GM21360 (cell line): ENCODE measurements at regions not wholly inside any gene's neighbourhood (a gene's known extent, or its start where the extent isn't known, plus 50 kb on each side); places are given as distances from the start of the nearest gene placed in this dataset.

Experiments used
- ATAC-seq: cut with Tn5 transposase; IDR thresholded peaks from one replicate; pipeline ENCODE4 v1.9.1; 2021; ENCODE audit warnings: mild to moderate bottlenecking, moderate library complexity; ENCODE audit not compliant: unreplicated experiment

DNA sequence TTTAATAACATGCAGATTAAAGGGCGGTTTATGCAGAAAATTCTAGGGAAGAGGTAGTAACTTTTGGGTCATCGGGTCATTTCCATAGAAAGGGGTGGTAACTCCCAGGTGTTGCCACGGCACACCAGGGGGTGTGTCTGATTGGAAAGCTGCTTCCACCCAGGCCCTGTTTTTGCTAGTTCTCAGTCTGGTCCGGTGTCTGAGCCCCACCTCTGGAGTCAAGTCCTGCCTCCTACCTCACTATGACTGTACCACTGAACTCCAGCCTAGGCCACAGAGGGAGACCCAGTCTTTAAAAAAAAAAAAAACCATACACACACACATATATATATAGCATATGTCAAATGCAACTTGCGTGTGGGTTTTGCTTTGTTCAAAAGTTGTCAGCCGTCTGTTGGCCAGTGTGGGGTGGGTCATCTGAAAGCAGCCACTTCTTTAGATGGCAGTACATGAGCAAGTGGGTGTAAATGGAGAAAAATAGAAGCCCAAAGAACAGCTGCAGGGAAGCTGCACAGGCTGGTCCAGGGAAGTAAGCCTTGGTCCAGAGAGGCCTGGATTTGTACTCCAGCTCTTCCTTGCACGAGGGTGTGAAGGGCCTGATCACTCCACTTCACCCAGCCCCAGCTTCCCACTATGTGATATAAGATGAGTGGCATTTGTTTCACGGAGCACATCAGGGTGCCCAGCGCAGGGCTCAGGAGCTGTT is 110.7 kb upstream of the SPRY4 start:
- no peak for ATAC-seq

- ATAC-seq = no peak
These were observed 109.4 kb upstream of the SPRY4 start for GRCh38 chr5:142434322-142434612.

DNA sequence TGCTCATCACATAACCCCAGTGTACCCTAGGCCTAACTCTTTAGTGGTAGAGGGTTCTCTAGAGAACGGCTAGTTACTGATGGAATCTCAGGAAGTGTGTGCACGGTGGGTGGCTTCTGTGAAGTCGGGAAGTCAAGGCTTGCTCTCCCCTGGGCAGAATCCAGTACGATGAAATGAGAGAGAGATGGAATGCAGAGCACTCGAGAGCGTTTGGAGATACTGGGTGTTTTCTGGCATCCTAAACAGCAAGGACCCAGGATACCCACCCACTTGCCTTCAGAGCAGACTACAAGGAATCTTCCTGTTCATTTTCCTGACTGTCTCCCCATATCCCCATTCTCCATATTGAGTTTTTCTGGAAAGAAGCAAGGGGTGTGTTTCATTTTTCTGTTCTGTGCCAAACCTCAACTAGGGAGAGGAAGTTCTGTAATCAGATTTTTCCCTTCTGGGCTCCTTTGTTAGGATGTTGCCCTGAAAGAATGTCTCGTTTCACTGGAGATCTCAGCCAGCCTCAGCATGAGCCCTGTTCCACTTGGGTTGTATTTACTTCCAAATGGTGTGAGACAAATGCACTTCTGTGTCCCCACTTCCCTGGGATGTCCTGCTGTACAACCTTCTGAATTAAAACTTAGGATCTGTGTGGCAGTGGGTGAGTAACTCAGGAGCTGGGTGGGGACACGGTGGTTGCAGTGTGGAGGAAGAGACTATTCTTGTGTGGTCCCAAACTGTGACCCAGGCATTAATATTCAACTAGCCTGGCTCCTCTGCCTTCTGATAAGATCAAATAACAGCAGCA is 108.9 kb upstream of the SPRY4 start:
- no peak for ATAC-seq

DNA sequence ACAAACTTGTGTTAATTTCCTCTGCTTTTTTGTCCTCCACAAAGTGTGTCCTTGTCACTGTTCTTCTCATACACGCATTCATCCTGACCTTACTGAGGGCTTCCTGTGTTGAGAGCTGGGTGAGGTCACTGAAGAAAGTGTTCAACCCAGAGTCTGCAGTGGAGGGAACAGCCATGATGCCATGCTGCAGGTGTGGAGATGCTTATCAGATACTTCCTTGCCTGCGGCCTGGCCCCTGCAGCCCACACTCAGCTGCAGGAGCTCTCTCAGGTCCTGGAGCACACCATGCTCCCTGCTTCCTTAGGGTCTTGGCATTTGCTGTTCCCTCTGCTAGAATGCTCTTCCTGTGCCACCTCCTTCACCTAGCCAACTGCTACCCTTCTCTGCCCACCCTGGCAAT is 108.1 kb upstream of the SPRY4 start:
- ATAC-seq = peak; percentile 37

GRCh38 chr5:142432369-142432863 is 107.6 kb upstream of the SPRY4 start:
- peak; percentile 69 for ATAC-seq

DNA sequence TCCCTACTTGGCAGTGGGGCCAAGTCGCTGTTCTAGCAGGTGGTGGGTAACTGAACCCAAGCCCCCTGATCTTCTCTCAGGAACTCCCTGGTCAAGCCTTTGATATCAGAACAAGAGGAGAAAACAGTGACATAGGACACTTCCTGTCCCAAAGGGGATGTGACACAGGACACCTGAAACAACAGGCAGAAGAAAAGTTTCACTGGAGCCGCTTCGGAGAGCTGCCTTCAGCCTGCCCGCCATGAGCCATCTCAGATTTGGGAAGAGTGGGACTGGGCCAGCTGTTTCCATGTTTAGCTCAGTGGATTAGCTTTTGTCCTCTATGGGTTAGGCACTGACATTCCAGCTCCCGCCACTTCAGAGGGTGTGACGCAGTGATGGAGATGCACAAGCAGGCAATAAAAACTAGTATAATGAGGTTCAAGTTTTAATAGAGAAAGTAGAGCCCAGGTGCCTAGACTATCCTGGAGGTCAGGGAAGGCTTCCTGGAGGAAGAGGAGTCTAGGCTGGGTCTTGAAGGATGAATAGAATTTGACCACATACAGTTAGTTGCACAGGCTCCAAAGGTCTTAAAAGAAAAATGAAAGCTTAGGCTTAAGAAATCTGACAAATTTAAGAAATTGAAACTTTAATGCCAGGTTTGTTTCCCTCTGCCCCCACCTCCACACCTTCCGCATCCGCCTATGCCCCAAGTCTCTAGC is 104.1 kb upstream of the SPRY4 start:
- no peak for ATAC-seq

DNA sequence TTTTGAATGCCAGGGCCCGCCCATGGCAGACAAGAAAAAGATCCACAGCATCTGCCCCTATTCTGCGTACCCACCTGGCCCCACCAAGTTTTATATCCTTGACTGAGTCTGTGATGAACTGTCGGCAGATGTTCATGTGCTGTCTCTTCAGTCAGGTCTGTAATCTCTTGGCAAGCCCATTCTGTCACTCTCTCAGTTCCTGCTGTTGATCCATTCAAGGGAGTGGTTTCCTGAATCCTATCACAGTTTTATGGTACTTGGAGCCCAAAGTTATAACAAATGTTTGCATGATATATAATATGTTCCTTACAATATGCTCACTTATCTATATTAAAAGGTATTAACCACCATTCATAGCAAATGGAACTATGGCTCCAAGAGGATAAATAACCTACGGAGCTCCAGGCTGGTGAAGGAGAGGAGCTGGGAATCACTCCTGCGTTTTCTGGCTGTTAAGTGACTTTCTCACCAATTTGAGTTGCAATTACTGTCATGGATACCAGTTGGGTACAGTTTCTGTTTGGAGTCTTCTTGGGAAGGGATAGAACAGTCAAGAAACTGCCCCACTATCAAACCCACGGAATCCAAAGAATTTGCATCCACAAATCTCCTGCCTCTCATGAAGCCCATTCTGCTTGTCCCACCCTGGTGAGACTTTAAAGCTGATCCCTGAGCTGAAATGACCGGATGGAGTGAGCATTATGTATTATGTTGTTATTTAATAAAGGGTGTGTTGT is 103.4 kb upstream of the SPRY4 start:
- ATAC-seq = no peak

DNA sequence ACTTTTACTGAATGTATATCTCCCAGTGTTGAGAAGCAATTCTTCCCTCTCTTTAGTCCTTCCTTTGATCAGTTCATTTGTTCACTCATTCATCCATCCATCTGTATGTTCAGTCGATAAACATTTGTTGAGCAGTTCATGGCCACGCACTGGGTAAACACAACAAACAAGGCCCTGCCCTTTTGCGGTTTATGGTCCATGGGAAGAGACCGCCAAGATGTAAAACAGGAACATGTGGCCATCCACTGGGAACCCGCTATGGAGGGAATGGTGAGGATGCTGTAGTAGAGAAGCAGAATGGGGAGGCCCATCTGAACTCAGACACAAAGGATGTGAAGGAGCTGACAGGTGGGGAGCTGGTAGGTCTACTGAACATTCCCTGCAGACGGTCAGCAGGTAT is 102.7 kb upstream of the SPRY4 start:
- no peak for ATAC-seq

- ATAC-seq = no peak
These were observed 102.2 kb upstream of the SPRY4 start for GRCh38 chr5:142427015-142427364.

GRCh38 chr5:142426129-142427014 is 101.6 kb upstream of the SPRY4 start:
- ATAC-seq = no peak

DNA sequence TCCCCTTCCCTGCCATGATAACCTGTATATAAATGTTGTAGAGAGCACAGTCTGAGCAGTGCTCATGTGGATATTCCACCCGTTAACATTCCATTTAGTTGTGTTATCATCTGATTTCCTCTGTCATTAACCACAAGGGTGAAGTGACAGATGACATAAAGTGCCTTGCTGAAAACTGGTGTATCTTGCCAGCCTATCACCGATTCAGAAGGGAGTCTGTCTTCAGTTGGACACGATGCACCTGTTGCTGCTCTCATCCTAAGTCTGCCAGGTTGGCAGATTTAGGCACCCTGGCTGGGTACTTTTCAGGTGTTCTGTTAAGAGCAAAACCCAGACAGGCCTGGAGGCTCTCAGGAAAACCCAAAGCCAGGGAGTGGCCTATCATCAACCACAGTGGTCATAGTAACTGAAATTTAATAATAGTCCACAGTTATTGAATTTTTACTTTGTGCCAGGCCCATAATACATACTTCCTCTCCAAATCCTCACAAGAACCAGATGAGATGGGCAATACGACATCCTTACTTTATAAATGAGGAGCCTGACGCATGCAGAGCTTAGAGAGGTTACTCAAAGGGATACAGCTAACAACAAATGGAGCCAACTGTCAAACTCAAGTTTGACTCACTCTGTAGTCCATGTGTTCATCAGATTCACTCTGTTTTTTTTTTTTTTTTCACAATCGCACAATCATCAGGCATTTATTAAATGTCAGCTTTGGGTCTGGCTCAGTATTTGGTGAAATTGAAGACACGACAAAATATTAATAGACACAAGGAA is 100.7 kb upstream of the SPRY4 start:
- ATAC-seq = no peak

GRCh38 chr5:142422429-142422828 is 97.6 kb upstream of the SPRY4 start:
- ATAC-seq = no peak

DNA sequence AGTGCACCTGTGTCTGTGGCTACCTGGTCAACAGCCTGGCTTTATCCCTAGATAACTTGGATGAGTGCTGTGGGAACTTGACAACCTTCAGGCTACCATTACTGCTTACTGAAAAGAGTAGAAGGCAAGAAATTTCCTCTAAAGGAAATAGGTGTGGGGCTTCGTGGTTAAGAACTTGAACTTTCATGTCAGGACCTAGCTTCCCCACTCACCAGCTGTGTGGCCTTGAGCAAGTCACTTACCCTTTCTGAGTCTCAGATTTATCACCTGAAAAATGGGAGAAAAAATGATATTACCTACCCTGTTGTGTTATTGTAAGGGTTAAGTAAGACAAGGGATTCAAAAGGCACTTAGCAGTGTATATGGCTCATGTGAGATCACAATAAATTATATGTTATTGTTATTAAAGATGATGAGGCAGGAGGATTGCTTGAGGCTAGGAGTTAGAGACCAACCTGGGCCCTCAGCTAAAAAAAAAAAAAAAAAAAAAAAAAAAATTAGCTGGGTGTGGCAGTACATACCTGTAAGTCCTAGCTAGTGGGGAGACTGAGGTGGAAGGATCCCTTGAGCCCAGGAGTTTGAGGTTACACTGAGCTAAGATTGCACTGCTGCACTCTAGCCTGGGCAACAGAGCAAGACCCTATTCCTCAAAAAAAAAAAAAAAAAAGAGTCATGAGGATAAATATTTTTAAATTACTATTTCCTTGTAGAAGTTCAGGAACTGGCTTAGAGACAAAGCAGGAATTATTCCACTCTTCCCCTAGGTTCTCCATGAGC is 97.0 kb upstream of the SPRY4 start:
- no peak for ATAC-seq

- ATAC-seq = no peak
These were observed 96.4 kb upstream of the SPRY4 start for GRCh38 chr5:142421228-142421617.

- ATAC-seq = no peak
These were observed 95.9 kb upstream of the SPRY4 start for GRCh38 chr5:142420561-142421227.

DNA sequence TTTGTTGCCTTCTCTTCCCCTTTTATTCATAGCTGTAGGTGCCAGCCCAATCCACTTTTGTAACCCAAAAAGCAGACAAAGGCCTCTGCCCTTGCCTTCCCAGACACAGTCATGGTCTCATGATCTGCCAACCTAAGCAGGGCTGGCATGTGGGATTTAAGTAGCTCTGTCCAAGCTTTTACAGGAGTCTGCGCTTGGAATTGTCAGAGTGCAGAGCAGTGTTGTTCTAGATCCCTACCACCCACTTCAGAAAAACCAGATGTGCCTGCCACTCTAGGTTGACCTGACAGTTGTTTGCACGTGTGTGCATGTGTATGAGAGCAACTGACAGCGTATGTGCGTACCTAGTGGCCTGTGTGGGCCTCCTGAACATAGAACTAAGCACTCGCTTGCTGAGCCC is 87.8 kb upstream of the SPRY4 start:
- ATAC-seq = no peak

DNA sequence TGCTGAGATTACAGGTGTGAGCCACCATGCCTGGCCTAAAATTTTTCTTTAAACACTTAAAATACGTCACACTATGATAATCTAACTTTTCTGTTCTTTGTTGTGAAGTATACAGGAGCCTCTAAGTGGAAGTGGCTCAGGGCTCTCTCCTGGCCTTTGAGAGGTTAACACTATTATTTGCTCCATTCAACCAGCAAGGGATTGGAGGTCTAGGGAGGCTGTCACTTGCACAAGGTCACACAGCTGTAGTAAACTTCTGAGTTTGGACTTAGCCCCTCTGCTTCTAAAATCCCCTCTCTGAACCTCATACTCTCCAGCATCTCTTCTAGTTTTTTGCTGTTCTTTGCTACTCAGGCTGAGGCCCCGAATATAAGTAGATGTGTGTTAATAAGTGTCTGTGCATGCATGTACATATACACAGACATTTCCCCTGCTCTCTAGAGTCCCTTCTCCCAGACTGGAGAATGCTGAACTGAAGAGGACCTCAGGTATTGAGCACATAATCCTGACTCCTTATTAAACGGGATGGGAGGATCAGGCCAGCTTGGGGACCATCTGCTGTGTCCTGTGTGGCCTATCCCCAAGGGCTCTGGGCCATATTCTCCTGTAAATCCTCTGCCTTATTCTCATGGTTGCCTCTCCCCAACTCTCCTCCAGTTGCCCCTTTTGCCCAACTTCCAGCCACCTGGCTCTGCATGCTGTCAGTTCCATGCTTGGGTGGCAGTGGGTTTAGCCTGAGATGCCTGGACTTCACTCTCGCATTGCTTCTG is 87.0 kb upstream of the SPRY4 start:
- no peak for ATAC-seq

DNA sequence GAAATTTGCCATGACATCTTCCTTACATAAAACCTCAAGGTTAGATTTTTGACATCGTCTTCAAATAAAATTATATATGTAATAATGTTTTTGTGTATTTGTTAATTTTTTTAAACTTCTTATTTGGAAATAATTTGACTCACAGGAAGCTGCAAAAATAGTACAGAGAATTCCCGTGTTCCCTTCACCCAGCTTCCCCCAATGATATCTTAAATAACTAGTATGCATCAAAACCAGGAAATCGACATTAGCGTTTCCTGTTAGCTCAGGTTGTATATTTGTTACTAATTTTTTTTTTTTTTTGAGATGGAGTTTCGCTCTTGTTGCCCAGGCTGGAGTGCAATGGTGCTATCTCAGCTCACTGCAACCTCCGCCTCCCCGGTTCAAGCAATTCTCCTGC is 86.3 kb upstream of the SPRY4 start:
- no peak for ATAC-seq
